ENCODE measurements at regions not wholly inside any gene's neighbourhood (a gene's known extent, or its start where the extent isn't known, plus 50 kb on each side); places are given as distances from the start of the nearest gene placed in this dataset.
"Not testable (repeated sequence)": the region's sequence is repeated elsewhere in the genome, so short reads cannot be mapped to it uniquely, and the experiment has no call there.

DNA sequence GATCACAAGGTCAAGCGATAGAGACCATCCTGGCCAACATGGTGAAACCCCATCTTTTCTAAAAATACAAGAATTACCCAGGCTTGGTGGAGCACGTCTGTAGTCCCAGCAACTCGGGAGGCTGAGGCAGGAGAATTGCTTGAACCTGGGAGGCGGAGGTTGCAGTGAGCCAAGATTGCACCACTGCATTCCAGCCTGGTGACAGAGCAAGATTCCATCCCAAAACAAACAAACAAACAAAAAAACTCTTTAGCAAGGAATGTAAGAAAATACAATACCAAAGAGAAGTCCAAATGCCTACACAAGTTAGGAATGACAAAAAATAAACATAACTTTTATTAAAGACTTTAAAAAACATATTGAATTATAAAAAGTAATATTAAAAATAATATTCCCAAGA, 462.3 kb downstream of the C12orf50 start:
- TF ChIP-seq, protein P1, sequence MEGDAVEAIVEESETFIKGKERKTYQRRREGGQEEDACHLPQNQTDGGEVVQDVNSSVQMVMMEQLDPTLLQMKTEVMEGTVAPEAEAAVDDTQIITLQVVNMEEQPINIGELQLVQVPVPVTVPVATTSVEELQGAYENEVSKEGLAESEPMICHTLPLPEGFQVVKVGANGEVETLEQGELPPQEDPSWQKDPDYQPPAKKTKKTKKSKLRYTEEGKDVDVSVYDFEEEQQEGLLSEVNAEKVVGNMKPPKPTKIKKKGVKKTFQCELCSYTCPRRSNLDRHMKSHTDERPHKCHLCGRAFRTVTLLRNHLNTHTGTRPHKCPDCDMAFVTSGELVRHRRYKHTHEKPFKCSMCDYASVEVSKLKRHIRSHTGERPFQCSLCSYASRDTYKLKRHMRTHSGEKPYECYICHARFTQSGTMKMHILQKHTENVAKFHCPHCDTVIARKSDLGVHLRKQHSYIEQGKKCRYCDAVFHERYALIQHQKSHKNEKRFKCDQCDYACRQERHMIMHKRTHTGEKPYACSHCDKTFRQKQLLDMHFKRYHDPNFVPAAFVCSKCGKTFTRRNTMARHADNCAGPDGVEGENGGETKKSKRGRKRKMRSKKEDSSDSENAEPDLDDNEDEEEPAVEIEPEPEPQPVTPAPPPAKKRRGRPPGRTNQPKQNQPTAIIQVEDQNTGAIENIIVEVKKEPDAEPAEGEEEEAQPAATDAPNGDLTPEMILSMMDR (optimal IDR thresholded peaks at IDR 0.05 in 1 of 3, IDR thresholded peaks at IDR 0.05 in 1 of 3, conservative IDR thresholded peaks at IDR 0.05 in 1 of 3; ENCODE audit: extremely low read depth in 1 of 3, insufficient read depth in 2 of 3, low read length in 3 of 3): not testable (repeated sequence)
- TF ChIP-seq EZH2 (IDR thresholded peaks at IDR 0.05; ENCODE audit: low read length): not testable (repeated sequence)

Data from keratinocyte (primary cell).